A673 (cell line): ENCODE measurements at regions not wholly inside any gene's neighbourhood (a gene's known extent, or its start where the extent isn't known, plus 50 kb on each side); places are given as distances from the start of the nearest gene placed in this dataset.

Source experiments
- BruUV-seq: library from RNA; stranded (reverse); fragments of 400-500 nt; replicated peaks from 2 replicates; lab custom pipeline; 2021; lab: Mats Ljungman, UMichigan
- CTCF ChIA-PET: fragments of 300-600 bp; sonication (Branson Sonifier 250); formaldehyde crosslinking; loops from one replicate; lab custom pipeline; 2022; ENCODE audit warnings: antibody characterized with exemption; lab: Charles Lee
- POLR2A ChIA-PET: fragments of 300-600 bp; sonication (Branson Sonifier 250); formaldehyde crosslinking; loops from one replicate; lab custom pipeline; 2022; ENCODE audit warnings: antibody characterized with exemption; ENCODE audit not compliant: low non-redundant PET; lab: Charles Lee
- DNase-seq: peaks from one replicate; pipeline ENCODE4 v3.0.0-alpha.2; 2015; ENCODE audit warnings: low spot score
- H3K27ac ChIP-seq: fragments of 200-600 bp; sonication (generic); 2 replicates; pipeline ENCODE4 v1.5.1; 2016; ENCODE audit warnings: mixed run types, low read depth, mild to moderate bottlenecking, mixed read lengths, antibody characterized with exemption, low read length; ENCODE audit not compliant: poor library complexity, severe bottlenecking
- H3K27me3 ChIP-seq: fragments of 200-600 bp; sonication (generic); replicated peaks from 2 replicates; pipeline ENCODE4 v1.6.1; 2017; ENCODE audit warnings: mixed run types, low read depth, mild to moderate bottlenecking, mixed read lengths, antibody characterized with exemption, low read length; ENCODE audit not compliant: insufficient read depth, poor library complexity
- H3K36me3 ChIP-seq: fragments of 200-600 bp; sonication (generic); 2 replicates; pipeline ENCODE4 v1.6.1; 2016; ENCODE audit warnings: mixed run types, mild to moderate bottlenecking, mixed read lengths, antibody characterized with exemption, low read length; ENCODE audit not compliant: insufficient read depth, poor library complexity, severe bottlenecking
- H3K4me1 ChIP-seq: fragments of 200-600 bp; sonication (generic); 2 replicates; pipeline ENCODE4 v1.6.1; 2017; ENCODE audit warnings: mixed run types, mild to moderate bottlenecking, mixed read lengths, antibody characterized with exemption, low read length; ENCODE audit not compliant: insufficient read depth, poor library complexity, severe bottlenecking
- H3K4me3 ChIP-seq: fragments of 200-600 bp; sonication (generic); 2 replicates; pipeline ENCODE4 v1.5.1; 2016; ENCODE audit warnings: low read depth, mixed run types, mild to moderate bottlenecking, mixed read lengths, low read length; ENCODE audit not compliant: poor library complexity, severe bottlenecking
- H3K9me3 ChIP-seq: fragments of 200-600 bp; sonication (generic); 2 replicates; pipeline ENCODE4 v1.6.1; 2016; ENCODE audit warnings: mixed run types, low read depth, mild to moderate bottlenecking, mixed read lengths, antibody characterized with exemption, low read length; ENCODE audit not compliant: poor library complexity, severe bottlenecking
- CTCF ChIP-seq: fragments of 300-800, 200-600 bp; sonication (generic); conservative IDR thresholded peaks from 2 replicates; pipeline ENCODE4 v1.5.1; 2017; ENCODE audit warnings: low read depth, mild to moderate bottlenecking, antibody characterized with exemption, low read length, moderate library complexity, mixed read lengths
- EZH2 ChIP-seq: fragments of 200-600 bp; sonication (generic); IDR thresholded peaks from 2 replicates; pipeline ENCODE4 v1.6.1; 2017; ENCODE audit warnings: borderline replicate concordance, low read depth, mild to moderate bottlenecking, mixed read lengths, antibody characterized with exemption, low read length; ENCODE audit not compliant: poor library complexity, severe bottlenecking
- intact Hi-C: fragments of 100-400 bp; cut with micrococcal nuclease; formaldehyde crosslinking; loops from one replicate; pipeline ENCODE4 v1.10.0; 2022; ENCODE audit not compliant: unreplicated experiment

- intact Hi-C loops = no loop called here
- POLR2A ChIA-PET = no interaction called here
- DNase-seq = no peak
- TF ChIP-seq EZH2 = no peak
- no peak for TF ChIP-seq CTCF
- Histone ChIP-seq H3K9me3 (no peaks in the 10 kb centered on the region), H3K4me1 (no peaks in the 10 kb centered on the region), H3K36me3 (no peaks in the 10 kb centered on the region), H3K4me3 (no peak overlapping the region), H3K27ac (no peak overlapping the region), H3K27me3 (no peaks in the 10 kb centered on the region)
- no TSS peak for BruUV-seq
- CTCF ChIA-PET = no interaction called here
Measured at GRCh38 chr21:25466470-25466869, 140.8 kb downstream of the MRPL39 start.

DNA sequence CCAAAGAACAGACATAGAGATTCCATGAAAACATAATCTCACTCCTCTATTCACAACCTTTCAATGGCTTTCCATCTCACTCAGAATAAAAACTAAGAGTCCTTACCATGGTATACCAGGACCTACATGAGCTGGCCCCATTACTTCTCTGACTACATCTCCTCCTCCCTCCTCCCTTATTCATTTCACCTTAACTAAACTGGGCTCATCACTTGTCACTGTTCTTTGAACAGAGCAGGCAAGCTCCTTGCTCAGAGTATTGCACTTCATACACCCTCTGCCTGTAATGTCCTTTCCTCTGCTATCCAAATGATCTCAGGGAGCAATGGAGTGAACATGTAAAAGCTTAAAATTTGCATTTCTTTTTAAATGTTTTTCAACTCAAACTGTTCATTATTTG lies 142.0 kb downstream of the MRPL39 start:
- ChIA-PET CTCF (no interaction called here), POLR2A (no interaction called here)
- no peaks in the 10 kb centered on the region for H3K4me1 ChIP-seq
- TF ChIP-seq EZH2 (no peak), CTCF (no peak)
- no peak overlapping the region for H3K4me3 ChIP-seq
- no peaks in the 10 kb centered on the region for H3K9me3 ChIP-seq
- no peaks in the 10 kb centered on the region for H3K36me3 ChIP-seq
- H3K27ac ChIP-seq = no peak overlapping the region
- H3K27me3 ChIP-seq = no peaks in the 10 kb centered on the region
- BruUV-seq = no TSS peak
- intact Hi-C loops = no loop called here
- no peak for DNase-seq

DNA sequence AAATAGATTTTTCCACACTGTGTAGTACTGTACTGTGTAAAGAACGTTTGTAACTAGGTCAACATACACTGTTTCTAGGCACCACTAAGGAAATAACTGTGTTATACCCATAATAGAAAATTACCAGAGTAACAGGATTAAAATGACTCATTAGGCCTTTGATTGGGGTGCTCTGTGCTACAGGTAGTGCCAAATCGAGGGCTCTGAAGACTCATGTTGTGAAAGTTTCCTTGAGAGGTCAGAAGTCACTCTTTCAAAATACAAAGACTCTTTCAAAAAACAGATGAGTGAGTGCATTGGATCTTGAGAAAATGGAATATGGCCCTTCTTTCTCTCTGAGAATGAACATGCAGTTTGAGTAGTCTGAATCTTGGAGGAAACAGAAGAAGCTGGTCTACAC lies 143.0 kb downstream of the MRPL39 start:
- H3K36me3 ChIP-seq = no peaks in the 10 kb centered on the region
- H3K9me3 ChIP-seq = no peaks in the 10 kb centered on the region
- POLR2A ChIA-PET = no interaction called here
- H3K4me3 ChIP-seq = no peak overlapping the region
- BruUV-seq = no TSS peak
- TF ChIP-seq EZH2 = no peak
- TF ChIP-seq CTCF = no peak
- no peak overlapping the region for H3K27ac ChIP-seq
- H3K27me3 ChIP-seq = no peaks in the 10 kb centered on the region
- no peaks in the 10 kb centered on the region for H3K4me1 ChIP-seq
- DNase-seq = peak; percentile 39
- CTCF ChIA-PET = no interaction called here
- intact Hi-C loops = no loop called here
